HS-5 (cell line): ENCODE measurements at regions not wholly inside any gene's neighbourhood (a gene's known extent, or its start where the extent isn't known, plus 50 kb on each side); places are given as distances from the start of the nearest gene placed in this dataset.
"Not testable (repeated sequence)": the region's sequence is repeated elsewhere in the genome, so short reads cannot be mapped to it uniquely, and the experiment has no call there.

Experiments used
- DNase-seq: peaks from one replicate; pipeline ENCODE4 v3.0.0-alpha.2; 2012; ENCODE audit warnings: low read depth

DNA sequence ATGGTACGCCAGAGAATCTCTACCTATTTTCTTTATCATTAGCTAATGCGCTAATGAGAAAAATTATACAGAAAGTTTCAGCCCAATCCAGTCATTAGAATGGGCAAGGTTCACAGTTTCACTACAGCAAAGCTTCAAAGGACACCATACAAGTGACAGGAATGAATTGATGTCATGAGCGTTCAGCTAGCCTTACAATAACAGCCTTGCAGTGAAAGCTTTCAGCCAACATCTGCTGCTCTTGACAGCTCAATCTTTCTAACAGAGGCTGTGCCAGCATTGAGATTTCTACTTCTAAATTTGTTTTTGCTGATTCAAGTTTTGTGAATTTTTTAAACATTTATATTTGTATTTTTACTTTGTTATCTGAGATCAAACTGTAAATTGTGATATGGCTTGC is 302.4 kb upstream of the FAM174A start:
- no peak for DNase-seq

DNA sequence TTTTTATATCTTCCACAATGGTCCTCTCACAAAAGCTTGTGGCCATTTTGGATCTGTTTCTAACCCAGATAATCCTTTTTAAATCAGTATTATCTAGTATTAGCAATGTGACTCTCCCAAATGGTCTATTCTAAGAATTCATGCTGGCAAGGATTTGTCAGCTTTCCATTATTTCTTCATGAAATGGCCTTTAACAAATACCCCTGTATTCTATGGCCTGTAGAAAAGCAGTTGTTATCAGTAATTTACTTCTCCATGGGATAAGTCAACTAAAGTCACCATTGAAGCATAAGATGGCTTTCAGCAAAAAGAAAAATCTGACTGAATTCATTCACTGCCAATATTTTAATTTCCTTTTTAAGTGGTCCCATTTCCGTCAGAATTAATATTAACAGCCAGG is 346.4 kb upstream of the FAM174A start:
- no peak for DNase-seq

DNA sequence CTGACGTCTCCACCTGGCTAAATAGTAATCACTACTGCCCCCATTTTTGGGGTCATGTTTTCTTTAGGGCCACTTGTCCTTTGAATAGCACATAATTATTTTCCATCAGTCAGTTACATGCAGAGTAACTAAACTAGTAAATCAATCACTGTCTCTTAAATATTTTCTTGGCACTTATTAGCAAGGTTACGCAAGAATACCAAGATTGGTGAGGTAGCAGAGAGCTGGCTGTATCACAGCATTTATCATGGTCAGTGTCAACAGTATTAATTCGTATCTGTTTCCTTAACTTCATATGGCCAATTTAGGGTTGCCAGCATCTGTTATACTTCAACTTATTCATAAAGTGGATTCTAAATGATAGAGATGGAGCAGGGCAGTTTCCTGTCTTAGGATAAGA is 346.8 kb upstream of the FAM174A start:
- no peak for DNase-seq

DNA sequence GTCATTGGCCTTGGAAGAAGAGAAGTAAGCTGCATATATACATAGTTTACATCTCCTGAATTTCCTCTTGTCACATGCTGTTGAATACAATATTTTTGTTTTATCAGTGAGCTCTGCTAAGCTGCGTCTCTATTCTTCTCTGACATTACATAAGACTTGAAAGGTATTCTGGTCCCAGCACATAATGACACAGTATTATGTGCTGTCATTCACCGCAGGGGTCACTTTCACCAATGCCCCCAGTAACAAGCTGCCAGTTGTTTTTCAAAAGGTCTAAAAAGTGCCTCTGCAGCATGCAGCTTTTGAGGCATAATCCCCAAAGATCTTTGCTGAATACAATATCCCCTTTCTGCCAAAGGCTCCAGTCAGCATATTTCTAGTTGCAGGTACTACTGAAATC is 349.0 kb upstream of the FAM174A start:
- DNase-seq = no peak

GRCh38 chr5:100182402-100182801 is 352.8 kb upstream of the FAM174A start:
- no peak for DNase-seq

- DNase-seq = no peak
Measured at GRCh38 chr5:100175346-100175745, 359.8 kb upstream of the FAM174A start.

DNA sequence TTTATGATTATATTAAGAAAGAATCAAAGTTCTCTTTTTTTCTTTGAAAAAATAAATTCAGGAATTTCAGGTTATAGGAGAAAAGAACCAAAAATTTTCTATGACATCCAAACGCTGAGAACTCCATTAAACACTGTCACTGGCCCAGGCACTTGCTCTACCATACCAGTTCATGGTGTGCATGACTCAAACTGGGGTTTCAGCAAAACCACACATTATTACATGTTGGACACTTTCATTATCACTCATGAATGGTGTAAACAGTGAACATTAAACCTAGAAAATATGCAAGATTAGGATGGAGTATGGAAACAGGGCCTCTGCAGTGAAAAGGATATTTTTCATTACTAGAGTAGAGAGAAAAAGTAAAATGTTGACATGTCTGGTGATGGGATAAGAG is 369.9 kb upstream of the FAM174A start:
- no peak for DNase-seq

- no peak for DNase-seq
Measured at GRCh38 chr5:100161868-100162267, 373.3 kb upstream of the FAM174A start.

DNA sequence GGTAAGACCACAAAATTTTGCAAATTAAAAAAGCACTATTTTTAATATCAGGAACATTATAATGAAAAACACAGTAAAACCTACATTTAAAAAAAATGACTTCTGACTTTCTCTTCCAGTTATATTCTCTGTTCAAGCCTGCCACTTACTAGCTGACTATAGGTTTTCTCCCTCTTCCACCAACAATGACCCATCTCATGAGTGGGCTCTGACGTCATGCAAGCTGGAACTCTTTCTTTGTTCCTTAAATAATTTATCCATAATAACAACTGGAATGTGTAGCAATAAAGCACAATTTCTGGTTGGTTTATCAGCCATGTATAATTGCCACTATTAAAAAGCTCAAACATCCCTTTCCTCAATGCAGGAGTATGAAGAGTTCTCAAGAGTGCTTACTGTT is 378.1 kb upstream of the FAM174A start:
- DNase-seq = no peak

DNA sequence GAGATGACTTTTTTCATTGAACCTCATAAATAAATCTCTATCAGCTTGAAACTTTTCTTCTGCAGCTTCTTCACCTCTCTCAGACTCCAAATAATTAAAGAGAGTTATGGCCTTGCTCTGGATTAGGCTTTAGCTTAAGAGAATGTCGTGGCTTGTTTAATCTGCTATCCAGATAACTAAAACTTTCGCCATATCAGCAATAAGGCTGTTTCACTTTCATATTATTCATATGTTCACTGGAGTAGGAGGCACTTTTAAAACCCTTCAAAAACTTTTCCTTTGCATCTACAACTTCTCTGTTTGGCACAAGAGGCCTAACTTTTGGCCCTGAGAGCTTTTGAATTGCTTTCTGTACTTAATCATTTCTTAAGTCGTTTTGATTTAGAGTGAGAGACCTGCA is 386.9 kb upstream of the FAM174A start:
- DNase-seq = no peak

DNA sequence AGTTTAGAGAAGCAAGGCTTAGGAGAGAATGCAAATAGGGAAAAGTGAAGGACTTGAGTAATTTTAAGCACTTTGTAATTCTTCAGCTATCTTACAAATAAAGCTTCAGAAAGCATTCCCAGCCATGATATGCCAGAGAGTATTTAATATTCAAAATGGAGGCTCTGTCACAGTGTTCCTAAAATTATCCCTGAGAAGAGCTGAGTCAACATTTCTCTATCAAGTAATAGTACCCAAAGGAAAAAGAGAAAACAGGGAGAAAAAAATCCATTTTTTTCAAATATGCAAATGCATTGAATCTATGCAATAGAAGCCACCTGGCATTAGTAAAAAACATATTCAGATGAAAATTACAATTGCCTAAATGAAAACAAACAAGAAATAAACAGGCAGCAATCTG is 392.6 kb upstream of the FAM174A start:
- DNase-seq = no peak

- DNase-seq = no peak
Measured at GRCh38 chr5:100131161-100131560, 404.0 kb upstream of the FAM174A start.

DNA sequence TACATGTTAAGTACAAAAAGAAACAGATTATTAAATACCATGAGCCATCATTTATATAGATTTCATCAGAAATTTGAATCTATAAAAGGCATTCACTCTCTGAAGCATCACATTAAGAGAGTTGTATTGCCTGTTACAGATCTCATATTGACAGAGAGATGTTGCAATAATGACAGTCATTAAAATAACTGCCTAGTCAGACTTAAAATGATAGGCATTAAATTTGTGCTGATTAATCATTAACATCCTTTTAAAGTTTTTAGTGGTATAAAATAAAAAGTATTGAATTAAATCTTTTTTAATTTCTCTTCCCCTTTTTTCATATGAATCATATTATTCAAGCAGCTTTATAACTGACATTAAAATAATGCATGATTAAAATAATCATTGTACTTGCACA is 404.9 kb upstream of the FAM174A start:
- DNase-seq = no peak

GRCh38 chr5:100119903-100120302 is 415.3 kb upstream of the FAM174A start:
- no peak for DNase-seq

DNA sequence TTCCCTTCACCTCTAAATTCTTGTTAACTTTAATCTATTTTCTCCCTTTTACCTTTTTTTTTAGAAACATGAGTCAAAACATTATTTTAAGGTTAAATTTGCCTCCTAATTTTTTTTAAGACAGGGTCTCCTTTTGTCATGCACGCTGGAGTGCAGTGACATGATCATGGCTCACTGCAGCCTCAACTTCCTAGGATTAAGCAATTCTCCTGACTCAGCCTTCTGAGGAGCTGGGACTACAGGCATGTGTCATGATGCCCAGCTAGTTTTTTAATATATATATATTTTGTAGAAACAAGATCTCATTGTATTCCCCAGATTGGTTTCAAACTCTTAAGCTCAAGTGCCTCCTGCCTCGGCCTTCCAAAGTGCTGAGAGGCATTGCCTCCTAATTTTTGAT is 424.7 kb upstream of the FAM174A start:
- peak; percentile 29 for DNase-seq

- DNase-seq = no peak
Measured at GRCh38 chr5:100108883-100109282, 426.3 kb upstream of the FAM174A start.

- not testable (repeated sequence) for DNase-seq
Measured at GRCh38 chr5:100103592-100104119, 431.5 kb upstream of the FAM174A start.

DNA sequence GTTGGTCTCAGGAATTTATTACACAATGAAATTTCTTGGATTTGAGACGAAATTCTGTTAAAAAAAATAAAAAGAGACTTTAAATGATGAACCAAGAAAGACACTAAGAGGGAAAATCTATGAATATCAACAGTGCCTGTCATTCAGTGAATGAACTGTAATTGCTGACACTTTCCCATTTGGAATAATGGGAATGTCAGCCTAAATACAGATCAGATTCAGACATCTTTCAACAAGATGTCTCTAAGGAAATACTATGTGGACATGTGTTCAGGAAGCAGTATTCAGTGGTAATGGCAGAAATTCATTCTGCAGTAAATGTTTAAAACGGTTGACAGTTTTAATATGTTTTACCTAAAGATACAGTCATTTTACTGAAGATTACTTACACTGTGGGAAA is 433.7 kb upstream of the FAM174A start:
- not testable (repeated sequence) for DNase-seq

- DNase-seq = not testable (repeated sequence)
Measured at GRCh38 chr5:100096328-100096727, 438.8 kb upstream of the FAM174A start.

- DNase-seq = not testable (repeated sequence)
Measured at GRCh38 chr5:100080703-100081102, 454.5 kb upstream of the FAM174A start.

DNA sequence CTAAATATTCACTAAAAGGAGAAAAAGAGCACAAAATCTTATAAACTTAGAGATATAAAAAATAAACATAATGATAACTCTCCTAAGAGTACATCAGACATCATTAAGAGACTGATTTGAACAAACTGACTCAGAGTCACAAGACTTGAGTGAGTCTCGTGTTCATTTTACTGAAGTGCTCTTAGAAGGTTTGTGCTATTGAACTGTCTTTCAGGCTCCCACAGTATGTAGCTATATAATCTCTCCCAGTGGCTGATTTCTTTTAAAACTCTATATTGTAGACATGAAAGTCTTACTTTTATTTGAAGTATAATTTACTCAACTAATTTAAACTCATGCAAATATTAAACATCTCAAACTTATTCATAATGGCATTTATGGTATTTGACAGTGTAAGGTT is 456.0 kb upstream of the FAM174A start:
- DNase-seq = not testable (repeated sequence)

DNA sequence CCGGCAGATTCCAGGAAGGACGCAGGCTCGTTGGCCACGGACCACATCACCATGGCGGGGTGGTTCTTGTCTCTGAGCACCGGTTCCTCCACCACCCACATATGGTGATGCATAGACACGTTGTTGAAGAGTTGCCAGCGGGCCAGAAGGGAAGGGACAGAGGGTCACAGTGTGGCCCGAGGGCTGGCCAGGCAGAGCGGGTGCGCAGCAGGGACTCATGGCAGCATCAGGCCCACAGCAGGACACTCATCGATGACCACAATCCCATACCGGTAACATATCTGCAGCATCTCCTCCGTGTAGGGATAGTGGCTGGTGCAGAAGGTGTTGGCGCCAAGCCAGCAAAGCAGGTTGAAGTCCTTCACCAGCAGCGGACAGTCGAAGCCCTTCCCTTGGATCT is 469.2 kb upstream of the FAM174A start:
- not testable (repeated sequence) for DNase-seq

DNA sequence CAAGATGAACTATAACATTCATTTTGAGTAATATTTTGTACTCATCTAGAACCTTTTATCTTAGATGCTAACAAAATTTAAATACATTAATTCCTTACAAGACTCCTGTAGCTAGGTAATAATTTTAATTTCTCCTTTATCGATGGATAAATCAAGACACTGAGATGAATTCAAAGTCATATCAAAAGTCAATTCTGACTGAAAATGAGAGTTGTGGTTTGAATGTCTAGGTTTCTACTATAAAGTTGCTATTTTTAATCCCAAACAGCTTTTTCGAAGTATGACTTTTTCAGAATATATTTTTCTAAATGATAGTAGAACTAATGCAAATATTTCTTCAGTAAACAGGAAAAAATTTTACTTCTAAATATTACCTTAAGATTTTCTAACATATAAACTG is 491.7 kb upstream of the FAM174A start:
- no peak for DNase-seq

- no peak for DNase-seq
Measured at GRCh38 chr5:100026606-100027005, 508.6 kb upstream of the FAM174A start.

DNA sequence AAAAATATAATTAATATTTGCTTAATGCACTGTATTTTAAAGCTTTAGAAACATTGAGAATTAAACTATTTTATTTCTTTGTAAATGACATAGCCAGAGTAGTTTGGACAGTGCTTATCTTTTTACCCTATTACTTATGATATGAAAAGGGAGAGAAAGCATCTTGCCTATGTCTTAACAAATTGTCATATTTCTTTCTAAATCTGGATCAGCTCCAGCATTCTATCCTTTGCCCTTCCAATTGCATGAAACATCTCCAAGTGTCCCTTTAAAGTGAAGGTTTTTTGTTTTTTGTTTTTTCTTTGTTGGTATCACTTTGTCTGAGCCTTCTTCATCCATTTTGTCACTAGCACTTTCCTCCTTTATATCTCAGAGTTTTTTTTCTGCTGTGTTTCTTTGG is 511.6 kb upstream of the FAM174A start:
- DNase-seq = no peak
